Lower leg skin (tissue), 4 donors: ENCODE measurements at regions not wholly inside any gene's neighbourhood (a gene's known extent, or its start where the extent isn't known, plus 50 kb on each side); places are given as distances from the start of the nearest gene placed in this dataset.

ENCODE experiments used
- DNase-seq, 2 donors: peaks; one replicate each; pipeline ENCODE4 v3.0.0-alpha.2; 2019; ENCODE audit warnings: low spot score in 2 of 2
- H3K4me3 ChIP-seq: fragments of 200-600 bp; sonication (generic); 2 replicates; pipeline ENCODE4 v1.5.1; 2017; ENCODE audit warnings: mild to moderate bottlenecking, low read depth; ENCODE audit not compliant: poor library complexity, severe bottlenecking
- CTCF ChIP-seq, 3 donors: fragments of 450-650 bp; IDR thresholded peaks; one replicate each; pipeline ENCODE4 v1.5.1; 2016; ENCODE audit warnings: antibody characterized with exemption in 3 of 3, mild to moderate bottlenecking in 3 of 3, moderate library complexity in 2 of 3
- POLR2A ChIP-seq, 2 donors: fragments of 450-650 bp; IDR thresholded peaks; one replicate each; pipeline ENCODE4 v1.6.1; 2016 to 2017; ENCODE audit warnings: antibody characterized with exemption in 2 of 2, mild to moderate bottlenecking in 1 of 2, moderate library complexity in 1 of 2
- WGBS, 2 donors: methylation state at CpG; one replicate each; pipeline ENCODE4 v1.1.5; 2018; 5-methylcytosine and 5-hydroxymethylcytosine counted together
- intact Hi-C: fragments of 100-400 bp; cut with DNase I; formaldehyde crosslinking; loops from one replicate; pipeline ENCODE4 v1.15.0; 2023; ENCODE audit warnings: low total_unique reads

DNA sequence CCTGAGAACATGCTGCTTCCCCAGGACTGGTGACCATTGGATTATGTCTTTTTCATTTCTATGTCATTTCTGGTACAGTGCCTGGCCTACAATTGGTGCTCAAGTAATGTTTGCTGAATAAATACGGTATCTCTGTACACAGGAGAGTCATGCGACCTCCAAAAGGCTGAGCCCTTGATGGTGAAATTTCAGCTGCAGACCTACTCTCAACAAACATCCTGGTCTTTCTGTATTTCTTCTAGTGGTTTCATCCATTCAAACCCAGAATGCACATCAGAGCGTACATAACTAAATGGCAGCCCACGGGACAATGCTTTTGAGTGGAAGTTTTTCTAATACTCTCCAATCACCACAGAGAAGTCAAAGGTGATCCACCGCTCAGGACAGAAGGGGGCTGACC lies 62.6 kb upstream of the RPS23 start:
- H3K4me3 ChIP-seq, result no peak overlapping the region
- WGBS, 2 donors, result 94% methylated on average over 5 of the region's 5 CpGs

GRCh38 chr5:82339792-82340191 lies 61.6 kb upstream of the RPS23 start:
- WGBS, 2 donors, result 61 to 63% methylated on average over 3 of the region's 3 CpGs
- no peak for DNase-seq
- intact Hi-C loops, result no loop called here

More for the DNA sequence above, 62.6 kb upstream of the RPS23 start:
- intact Hi-C loops, result no loop called here
- TF ChIP-seq POLR2A (IDR thresholded peaks at IDR 0.05) (no peak), CTCF (IDR thresholded peaks at IDR 0.05) (no peak)
- no peak for DNase-seq

GRCh38 chr5:82338771-82339373 lies 60.7 kb upstream of the RPS23 start:
- DNase-seq, result no peak

More at GRCh38 chr5:82339792-82340191, 61.6 kb upstream of the RPS23 start:
- no peak for TF ChIP-seq CTCF (IDR thresholded peaks at IDR 0.05)
- no peak for TF ChIP-seq POLR2A (IDR thresholded peaks at IDR 0.05)
- H3K4me3 ChIP-seq, result no peak overlapping the region

DNA sequence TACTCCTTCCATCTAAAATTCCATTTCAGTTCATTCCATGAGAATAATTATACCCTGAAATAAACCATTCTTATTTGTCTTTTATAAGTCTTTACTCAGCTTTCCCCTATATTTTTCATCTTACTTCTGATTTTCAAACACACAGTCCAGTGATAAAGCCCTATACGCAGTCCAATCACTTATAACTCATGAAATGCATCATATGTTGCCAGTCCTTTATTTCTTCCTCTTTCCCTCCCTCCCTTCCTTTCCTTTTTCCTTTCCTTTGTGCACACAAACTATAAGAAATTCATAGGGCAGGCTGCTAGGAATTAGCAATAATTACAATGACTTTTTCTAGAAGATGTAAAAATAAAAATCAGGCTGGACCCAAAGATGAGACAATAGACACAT lies 58.8 kb upstream of the RPS23 start:
- H3K4me3 ChIP-seq, result no peak overlapping the region
- TF ChIP-seq POLR2A (IDR thresholded peaks at IDR 0.05), result no peak
- TF ChIP-seq CTCF (IDR thresholded peaks at IDR 0.05), result no peak
- no peak for DNase-seq
- 77 to 80% methylated on average over 1 of the region's 1 CpG for WGBS, 2 donors
- intact Hi-C loops, result no loop called here

More at GRCh38 chr5:82338771-82339373, 60.7 kb upstream of the RPS23 start:
- intact Hi-C loops, result no loop called here
- no peak overlapping the region for H3K4me3 ChIP-seq
- TF ChIP-seq CTCF (IDR thresholded peaks at IDR 0.05) (no peak), POLR2A (IDR thresholded peaks at IDR 0.05) (no peak)
- 62 to 71% methylated on average over 5 of the region's 5 CpGs for WGBS, 2 donors

- H3K4me3 ChIP-seq, result no peak overlapping the region
- 71 to 75% methylated on average over 3 of the region's 3 CpGs for WGBS, 2 donors
- TF ChIP-seq POLR2A (IDR thresholded peaks at IDR 0.05) (no peak), CTCF (IDR thresholded peaks at IDR 0.05) (no peak)
- DNase-seq, result no peak
- intact Hi-C loops, result no loop called here
Observed at GRCh38 chr5:82336226-82336958, 58.2 kb upstream of the RPS23 start.
